ENCODE measurements at regions not wholly inside any gene's neighbourhood (a gene's known extent, or its start where the extent isn't known, plus 50 kb on each side); places are given as distances from the start of the nearest gene placed in this dataset.

DNA sequence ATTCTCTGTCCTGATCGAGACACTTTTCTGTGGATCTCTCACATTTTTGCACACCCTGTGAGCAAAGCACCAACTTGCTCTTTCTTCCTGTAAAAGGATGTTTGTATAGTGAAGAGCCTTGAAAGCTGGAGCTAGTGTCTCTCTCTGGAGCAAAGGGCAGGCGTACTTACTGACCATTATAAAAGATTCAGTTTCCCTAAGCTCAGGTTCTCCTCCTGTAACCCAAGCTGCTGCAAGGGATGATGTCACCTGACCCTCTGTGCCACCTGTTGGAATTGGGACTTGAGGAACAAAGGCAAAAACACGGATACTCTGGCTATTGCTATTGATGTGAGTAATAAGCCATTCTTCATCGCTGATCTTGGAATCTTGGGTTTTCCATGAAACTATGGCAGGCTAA is 52.6 kb upstream of the NEMP2 start:
- H2AK5ac ChIP-seq (ENCODE audit: low read depth, low read length), result no peak overlapping the region
- H3K79me2 ChIP-seq (ENCODE audit: control insufficient read depth in 1 of 2, insufficient read depth in 2 of 2, low read length in 2 of 2), result no peaks in the 10 kb centered on the region
- no peaks in the 10 kb centered on the region; a peak in 1 of 8 replicates for H3K36me3 ChIP-seq (ENCODE audit: control insufficient read depth in 2 of 4, insufficient read depth in 4 of 4, low read length in 3 of 4)
- peaks cover 0 to 4% of the 10 kb centered on the region in 2 experiments; a peak in 1 of 4 replicates for H3K9me3 ChIP-seq (ENCODE audit: insufficient read depth in 2 of 2, low read depth in 1 of 2, low read length in 1 of 2)
- H4K20me1 ChIP-seq (replicated peaks in 1 of 2; ENCODE audit: control insufficient read depth in 1 of 2, insufficient read depth in 2 of 2, low read length in 2 of 2), result no peaks in the 10 kb centered on the region
- no peak overlapping the region for H3K56ac ChIP-seq (replicated peaks; ENCODE audit: insufficient read length, low read depth, low read length)
- no peak overlapping the region for H4K91ac ChIP-seq (replicated peaks; ENCODE audit: insufficient read length, low read length)
- no peak overlapping the region for H2BK20ac ChIP-seq (ENCODE audit: low read length)
- H4K5ac ChIP-seq (ENCODE audit: insufficient read length, low read depth, low read length), result no peak overlapping the region
- H2BK120ac ChIP-seq (replicated peaks; ENCODE audit: low read depth, low read length), result no peak overlapping the region
- H2BK12ac ChIP-seq (ENCODE audit: low read depth, low read length), result no peak overlapping the region
- no peak overlapping the region for H3K4me2 ChIP-seq (ENCODE audit: insufficient read depth in 1 of 2, low read depth in 2 of 2, low read length in 2 of 2)
- H4K8ac ChIP-seq (ENCODE audit: extremely low read depth, insufficient read depth, low read length), result no peak overlapping the region
- H3K79me1 ChIP-seq (ENCODE audit: low read depth, low read length), result no peaks in the 10 kb centered on the region
- FAIRE-seq (no peak), DNase-seq (ENCODE audit: low read depth in 1 of 2, low spot score in 2 of 2) (no peak)
- no peak overlapping the region for H3K4ac ChIP-seq (replicated peaks; ENCODE audit: insufficient read length, low read depth, low read length)
- WGBS, 2 experiments (ENCODE audit: extremely low coverage in 1 of 2, insufficient coverage in 1 of 2, insufficient read length in 1 of 2, insufficient replicate concordance in 2 of 2, low coverage in 1 of 2, low lambda C conversion rate in 2 of 2, missing lambda C conversion rate in 1 of 2), result 90% methylated on average over 4 of the region's 4 CpGs; no CpG with 5 or more reads in 1 of the 2 experiments
- H2AFZ ChIP-seq (ENCODE audit: low read length), result no peak overlapping the region
- H3K4me3 ChIP-seq (ENCODE audit: extremely low read depth in 1 of 4, insufficient read depth in 2 of 4, low read depth in 3 of 4, low read length in 4 of 4), result no peak overlapping the region
- POLR2A ChIA-PET (ENCODE audit: partially characterized antibody), result no interaction called here
- H3K14ac ChIP-seq (ENCODE audit: insufficient read length), result no peak overlapping the region
- H3K4me1 ChIP-seq (replicated peaks in 1 of 4; ENCODE audit: control insufficient read depth in 3 of 4, insufficient read depth in 4 of 4, low read length in 3 of 4), result no peaks in the 10 kb centered on the region
- no peak overlapping the region for H3K18ac ChIP-seq (ENCODE audit: extremely low read depth, low read length)
- no peak overlapping the region for H2BK5ac ChIP-seq (ENCODE audit: low read depth, low read length)
- H3K27ac ChIP-seq (ENCODE audit: low read depth, low read length), result no peak overlapping the region
- H3K23ac ChIP-seq (ENCODE audit: insufficient read length), result no peak overlapping the region
- no peaks in the 10 kb centered on the region for H3K23me2 ChIP-seq (ENCODE audit: low read depth, low read length)
- no peaks in the 10 kb centered on the region for H3K27me3 ChIP-seq (replicated peaks in 1 of 4; ENCODE audit: control insufficient read depth in 3 of 4, extremely low read depth in 1 of 4, insufficient read depth in 3 of 4, low read length in 3 of 4)
- H2BK15ac ChIP-seq (ENCODE audit: low read length), result no peak overlapping the region
- no peak overlapping the region for H3K9ac ChIP-seq (replicated peaks in 1 of 4; ENCODE audit: extremely low read depth in 1 of 4, low read depth in 3 of 4, low read length in 3 of 4)
- CTCF ChIA-PET (ENCODE audit: partially characterized antibody), result no interaction called here
- TF ChIP-seq JUND (IDR thresholded peaks at IDR 0.05; ENCODE audit: low read length), result no peak
- no peak for TF ChIP-seq BCL11A (IDR thresholded peaks at IDR 0.05; ENCODE audit: low read depth in 2 of 2, low read length in 2 of 2)
- TF ChIP-seq CHD2 (IDR thresholded peaks at IDR 0.05; ENCODE audit: low read length), result no peak
- TF ChIP-seq TCF12 (IDR thresholded peaks at IDR 0.05; ENCODE audit: low read depth, low read length), result no peak
- TF ChIP-seq TAF1 (IDR thresholded peaks at IDR 0.05; ENCODE audit: low read depth, low read length), result no peak
- no peak for TF ChIP-seq EGR1 (IDR thresholded peaks at IDR 0.05; ENCODE audit: borderline replicate concordance, low read depth, low read length)
- no peak for TF ChIP-seq KDM5A (IDR thresholded peaks at IDR 0.05; ENCODE audit: low read length)
- TF ChIP-seq JUN (IDR thresholded peaks at IDR 0.05; ENCODE audit: low read depth, low read length), result no peak
- no peak for TF ChIP-seq ZNF274 (IDR thresholded peaks at IDR 0.05; ENCODE audit: borderline replicate concordance, extremely low read depth, low read length)
- no peak for TF ChIP-seq SP4 (IDR thresholded peaks at IDR 0.05; ENCODE audit: low read length)
- TF ChIP-seq SAP30 (IDR thresholded peaks at IDR 0.05; ENCODE audit: insufficient read depth, insufficient replicate concordance, low read length), result no peak
- TF ChIP-seq CBX8 (IDR thresholded peaks at IDR 0.05; ENCODE audit: borderline replicate concordance, low read depth, low read length), result no peak
- TF ChIP-seq, protein P1, sequence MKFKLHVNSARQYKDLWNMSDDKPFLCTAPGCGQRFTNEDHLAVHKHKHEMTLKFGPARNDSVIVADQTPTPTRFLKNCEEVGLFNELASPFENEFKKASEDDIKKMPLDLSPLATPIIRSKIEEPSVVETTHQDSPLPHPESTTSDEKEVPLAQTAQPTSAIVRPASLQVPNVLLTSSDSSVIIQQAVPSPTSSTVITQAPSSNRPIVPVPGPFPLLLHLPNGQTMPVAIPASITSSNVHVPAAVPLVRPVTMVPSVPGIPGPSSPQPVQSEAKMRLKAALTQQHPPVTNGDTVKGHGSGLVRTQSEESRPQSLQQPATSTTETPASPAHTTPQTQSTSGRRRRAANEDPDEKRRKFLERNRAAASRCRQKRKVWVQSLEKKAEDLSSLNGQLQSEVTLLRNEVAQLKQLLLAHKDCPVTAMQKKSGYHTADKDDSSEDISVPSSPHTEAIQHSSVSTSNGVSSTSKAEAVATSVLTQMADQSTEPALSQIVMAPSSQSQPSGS (IDR thresholded peaks at IDR 0.05; ENCODE audit: low read length), result no peak
- TF ChIP-seq POLR2A (IDR thresholded peaks at IDR 0.05; ENCODE audit: control extremely low read depth in 1 of 2, low read depth in 2 of 2, low read length in 2 of 2), result no peak
- no peak for TF ChIP-seq RXRA (IDR thresholded peaks at IDR 0.05; ENCODE audit: insufficient read depth, low read depth, low read length)

All from H1 (cell line).